ENCODE measurements at regions not wholly inside any gene's neighbourhood (a gene's known extent, or its start where the extent isn't known, plus 50 kb on each side); places are given as distances from the start of the nearest gene placed in this dataset.
"Not testable (repeated sequence)": the region's sequence is repeated elsewhere in the genome, so short reads cannot be mapped to it uniquely, and the experiment has no call there.

DNA sequence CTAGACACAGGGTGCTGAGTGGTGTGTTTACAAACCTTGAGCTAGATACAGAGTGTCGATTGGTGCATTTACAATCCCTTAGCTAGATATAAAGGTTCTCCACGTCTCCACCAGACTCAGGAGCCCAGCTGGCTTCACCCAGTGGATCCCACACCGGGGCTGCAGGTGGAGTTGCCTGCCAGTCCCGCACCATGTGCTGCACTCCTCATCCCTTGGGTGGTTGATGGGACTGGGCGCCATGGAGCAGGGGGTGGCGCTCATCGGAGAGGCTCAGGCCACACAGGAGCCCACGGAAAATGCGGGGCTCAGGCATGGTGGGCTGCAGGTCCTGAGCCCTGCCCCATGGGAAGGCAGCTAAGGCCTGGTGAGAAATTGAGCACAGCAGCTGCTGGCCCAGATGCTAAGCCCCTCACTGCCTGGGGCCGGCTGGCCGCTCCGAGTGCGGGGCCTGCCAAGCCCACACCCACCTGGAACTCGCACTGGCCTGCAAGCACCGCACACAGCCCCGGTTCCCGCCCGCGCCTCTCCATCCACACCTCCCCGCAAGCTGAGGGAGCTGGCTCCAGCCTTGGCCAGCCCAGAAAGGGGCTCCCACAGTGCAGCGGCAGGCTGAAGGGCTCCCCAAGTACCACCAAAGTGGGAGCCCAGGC, 418.4 kb downstream of the KIF20B start:
- not testable (repeated sequence) for DNase-seq; H3K27ac Mint-ChIP-seq; H3K4me1 Mint-ChIP-seq (ENCODE audit: low read depth); H3K36me3 Mint-ChIP-seq (ENCODE audit: low read depth); H3K9me3 Mint-ChIP-seq; H3K27me3 Mint-ChIP-seq; H3K4me3 Mint-ChIP-seq

GRCh38 chr10:90125456-90126255, 424.3 kb downstream of the KIF20B start:
- no peaks in the 10 kb centered on the region for H3K9me3 Mint-ChIP-seq
- DNase-seq: no peak
- no peaks in the 10 kb centered on the region for H3K4me1 Mint-ChIP-seq (ENCODE audit: low read depth)
- no peak overlapping the region for H3K4me3 Mint-ChIP-seq
- H3K27ac Mint-ChIP-seq: no peak overlapping the region
- H3K27me3 Mint-ChIP-seq: no peaks in the 10 kb centered on the region
- H3K36me3 Mint-ChIP-seq (ENCODE audit: low read depth): no peaks in the 10 kb centered on the region

- Mint-ChIP-seq H3K27ac (no peak overlapping the region), H3K4me3 (no peak overlapping the region), H3K9me3 (no peaks in the 10 kb centered on the region), H3K36me3 (ENCODE audit: low read depth) (no peaks in the 10 kb centered on the region), H3K27me3 (no peaks in the 10 kb centered on the region), H3K4me1 (ENCODE audit: low read depth) (no peaks in the 10 kb centered on the region)
- DNase-seq: no peak
These were observed 424.8 kb downstream of the KIF20B start for GRCh38 chr10:90126256-90126595.

- Mint-ChIP-seq H3K27ac (no peak overlapping the region), H3K9me3 (peaks cover 18% of the 10 kb centered on the region), H3K4me3 (no peak overlapping the region), H3K4me1 (ENCODE audit: low read depth) (no peaks in the 10 kb centered on the region), H3K27me3 (no peaks in the 10 kb centered on the region), H3K36me3 (ENCODE audit: low read depth) (no peaks in the 10 kb centered on the region)
- DNase-seq: no peak
These were observed 429.1 kb downstream of the KIF20B start for GRCh38 chr10:90130321-90131086.

DNA sequence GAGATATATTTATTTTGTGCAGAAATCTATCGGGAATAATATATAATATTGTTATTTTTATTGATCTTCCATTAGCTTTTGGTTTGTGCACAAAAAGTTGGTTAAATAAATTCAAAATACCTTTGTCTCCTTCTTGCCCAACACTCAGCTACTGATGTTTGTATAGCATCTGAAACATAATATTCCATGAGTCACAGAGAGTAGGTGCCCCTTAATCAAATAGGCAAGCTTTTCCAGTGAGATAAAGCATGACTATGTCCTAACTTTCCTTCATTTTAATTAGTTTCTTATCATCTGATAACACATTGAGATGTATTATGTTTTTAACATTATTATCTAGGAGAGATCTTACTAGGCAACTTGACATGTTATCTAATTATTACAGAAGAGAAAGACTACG, 432.2 kb downstream of the KIF20B start:
- Mint-ChIP-seq H3K27ac (no peak overlapping the region), H3K9me3 (peaks cover 41% of the 10 kb centered on the region), H3K4me3 (no peak overlapping the region), H3K36me3 (ENCODE audit: low read depth) (no peaks in the 10 kb centered on the region), H3K4me1 (ENCODE audit: low read depth) (no peaks in the 10 kb centered on the region), H3K27me3 (no peaks in the 10 kb centered on the region)
- DNase-seq: no peak

- Mint-ChIP-seq H3K4me1 (ENCODE audit: low read depth) (no peaks in the 10 kb centered on the region), H3K9me3 (peaks cover 45% of the 10 kb centered on the region), H3K27ac (no peak overlapping the region), H3K36me3 (ENCODE audit: low read depth) (no peaks in the 10 kb centered on the region), H3K27me3 (peaks cover 1% of the 10 kb centered on the region), H3K4me3 (no peak overlapping the region)
- DNase-seq: no peak
These were observed 435.4 kb downstream of the KIF20B start for GRCh38 chr10:90136731-90137316.

GRCh38 chr10:90138844-90139243, 437.5 kb downstream of the KIF20B start:
- H3K9me3 Mint-ChIP-seq: peaks cover 36% of the 10 kb centered on the region
- H3K27ac Mint-ChIP-seq: no peak overlapping the region
- peaks cover 8% of the 10 kb centered on the region for H3K27me3 Mint-ChIP-seq
- no peak for DNase-seq
- no peaks in the 10 kb centered on the region for H3K36me3 Mint-ChIP-seq (ENCODE audit: low read depth)
- no peaks in the 10 kb centered on the region for H3K4me1 Mint-ChIP-seq (ENCODE audit: low read depth)
- H3K4me3 Mint-ChIP-seq: no peak overlapping the region

DNA sequence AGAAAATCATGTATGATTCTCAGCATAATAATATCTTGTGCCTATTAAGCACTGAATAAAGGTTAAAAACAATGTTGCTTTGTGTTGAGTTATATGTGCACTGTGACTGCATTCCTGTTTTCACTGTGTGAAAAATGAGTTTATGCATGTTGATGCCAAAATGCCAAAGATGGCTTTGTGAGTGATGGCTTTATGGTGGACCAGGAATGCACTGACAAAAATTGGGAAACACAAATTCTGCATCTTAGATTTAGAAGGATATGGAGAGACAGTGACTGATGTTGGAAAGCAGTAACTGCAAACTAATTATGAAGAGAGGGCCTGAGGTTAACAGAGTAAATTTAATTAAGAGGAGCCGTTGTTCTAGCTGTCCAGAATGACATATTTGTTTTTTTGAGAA, 440.4 kb downstream of the KIF20B start:
- Mint-ChIP-seq H3K9me3 (peaks cover 16% of the 10 kb centered on the region), H3K4me3 (no peak overlapping the region), H3K4me1 (ENCODE audit: low read depth) (no peaks in the 10 kb centered on the region), H3K36me3 (ENCODE audit: low read depth) (no peaks in the 10 kb centered on the region), H3K27ac (no peak overlapping the region), H3K27me3 (peaks cover 8% of the 10 kb centered on the region)
- DNase-seq: no peak

GRCh38 chr10:90143937-90144336, 442.5 kb downstream of the KIF20B start:
- Mint-ChIP-seq H3K36me3 (ENCODE audit: low read depth) (no peaks in the 10 kb centered on the region), H3K4me1 (ENCODE audit: low read depth) (no peaks in the 10 kb centered on the region), H3K27ac (no peak overlapping the region), H3K4me3 (no peak overlapping the region), H3K9me3 (peaks cover 3% of the 10 kb centered on the region), H3K27me3 (peaks cover 8% of the 10 kb centered on the region)
- DNase-seq: no peak

- Mint-ChIP-seq H3K27me3 (peaks cover 1% of the 10 kb centered on the region), H3K36me3 (ENCODE audit: low read depth) (no peaks in the 10 kb centered on the region), H3K4me1 (ENCODE audit: low read depth) (no peaks in the 10 kb centered on the region), H3K9me3 (no peaks in the 10 kb centered on the region), H3K4me3 (no peak overlapping the region), H3K27ac (no peak overlapping the region)
- no peak for DNase-seq
These were observed 446.9 kb downstream of the KIF20B start for GRCh38 chr10:90148116-90148855.

DNA sequence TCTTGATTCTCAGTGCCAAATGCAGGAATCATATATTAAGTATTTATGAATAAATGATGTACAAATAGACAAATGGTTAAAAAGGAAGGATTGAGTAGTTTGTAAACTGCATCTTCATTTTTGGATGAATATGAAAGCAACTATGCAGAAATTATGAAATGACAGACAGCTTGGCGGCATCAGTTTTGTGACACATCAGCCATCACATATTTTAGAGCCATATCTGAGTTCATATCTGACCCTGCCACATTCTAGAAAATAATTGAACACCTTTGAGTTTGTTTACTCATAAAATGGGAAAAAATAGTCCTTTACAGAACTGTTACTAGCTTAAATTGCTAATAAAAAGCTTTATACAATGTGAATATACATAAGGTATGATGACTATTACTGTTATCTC, 448.2 kb downstream of the KIF20B start:
- H3K36me3 Mint-ChIP-seq (ENCODE audit: low read depth): no peaks in the 10 kb centered on the region
- no peaks in the 10 kb centered on the region for H3K4me1 Mint-ChIP-seq (ENCODE audit: low read depth)
- H3K27me3 Mint-ChIP-seq: no peaks in the 10 kb centered on the region
- no peak for DNase-seq
- no peaks in the 10 kb centered on the region for H3K9me3 Mint-ChIP-seq
- H3K27ac Mint-ChIP-seq: no peak overlapping the region
- H3K4me3 Mint-ChIP-seq: no peak overlapping the region

GRCh38 chr10:90162271-90162853, 461.0 kb downstream of the KIF20B start:
- Mint-ChIP-seq H3K36me3 (ENCODE audit: low read depth) (no peaks in the 10 kb centered on the region), H3K27ac (no peak overlapping the region), H3K4me1 (ENCODE audit: low read depth) (no peaks in the 10 kb centered on the region), H3K27me3 (peaks cover 4% of the 10 kb centered on the region), H3K9me3 (no peaks in the 10 kb centered on the region), H3K4me3 (no peak overlapping the region)
- no peak for DNase-seq

DNA sequence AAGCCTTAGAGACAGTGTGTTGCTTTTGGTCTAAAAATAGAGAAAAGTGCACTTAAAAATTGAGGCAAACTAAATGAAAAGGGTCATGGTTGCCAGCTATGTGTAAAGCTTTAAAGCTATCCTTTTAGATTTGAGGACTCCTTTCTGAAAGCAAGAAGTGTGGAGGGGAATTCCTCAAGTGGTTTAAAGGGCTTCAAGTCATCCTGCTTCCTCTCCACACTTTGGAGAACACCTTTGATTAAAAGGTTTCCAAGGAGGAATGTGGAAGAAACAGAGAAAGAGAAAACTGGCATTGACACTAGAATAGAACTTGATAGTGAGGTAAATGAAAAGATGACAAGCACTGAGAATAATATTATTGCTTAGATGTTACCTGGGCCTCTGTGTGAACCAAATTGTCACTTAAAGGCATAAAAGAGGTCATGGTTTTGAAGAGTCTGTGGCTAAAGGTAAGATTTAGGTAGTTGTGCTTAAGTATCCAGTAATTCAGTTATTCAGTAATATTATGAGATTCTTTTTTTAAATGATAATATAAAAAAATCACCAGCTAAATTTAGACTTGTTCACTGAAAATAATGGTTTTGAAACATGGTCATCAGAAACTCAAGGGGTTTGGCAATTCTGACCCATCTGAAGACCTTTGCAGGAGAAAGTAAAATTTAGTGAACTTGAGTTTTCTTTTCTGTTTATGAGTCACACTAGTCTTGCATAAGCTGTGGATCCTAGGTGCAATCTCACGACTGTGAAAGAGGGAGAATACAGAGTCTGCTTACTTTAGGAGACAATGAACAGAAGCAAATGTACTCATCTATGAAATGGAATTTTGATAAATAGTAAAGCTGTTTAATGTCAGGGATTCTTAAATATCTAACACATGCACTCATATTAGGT, 466.0 kb downstream of the KIF20B start:
- H3K4me3 Mint-ChIP-seq: no peak overlapping the region
- no peak for DNase-seq
- H3K9me3 Mint-ChIP-seq: no peaks in the 10 kb centered on the region
- peaks cover 2% of the 10 kb centered on the region for H3K27me3 Mint-ChIP-seq
- H3K27ac Mint-ChIP-seq: no peak overlapping the region
- H3K36me3 Mint-ChIP-seq (ENCODE audit: low read depth): no peaks in the 10 kb centered on the region
- H3K4me1 Mint-ChIP-seq (ENCODE audit: low read depth): no peaks in the 10 kb centered on the region

Measured in activated T-cell treated with anti-CD3 and anti-CD28 coated beads, Interleukin-2, amount 50 U/mL, for 24 hours (primary cell).